ENCODE measurements at regions not wholly inside any gene's neighbourhood (a gene's known extent, or its start where the extent isn't known, plus 50 kb on each side); places are given as distances from the start of the nearest gene placed in this dataset.

DNA sequence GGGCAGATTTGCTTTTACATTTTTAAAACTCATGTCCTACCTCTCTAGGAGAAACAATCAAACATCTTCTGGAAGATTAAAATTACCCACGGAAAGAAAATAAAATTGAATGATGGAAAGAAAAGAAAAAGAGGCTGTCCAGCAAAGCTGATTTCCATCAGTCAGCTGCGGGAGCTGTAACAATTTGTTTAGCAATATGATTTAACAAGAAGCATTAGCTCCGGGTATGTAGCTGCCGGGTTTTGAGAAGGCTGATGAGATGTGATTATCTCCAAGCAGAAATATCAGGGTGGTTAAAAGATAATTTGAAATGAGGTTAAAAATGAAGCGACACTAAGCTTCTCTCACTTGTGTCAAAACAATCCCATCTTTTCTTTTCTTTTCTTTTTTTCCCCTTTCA lies 608.9 kb upstream of the SALL1 start:
- ChIA-PET CTCF (no interaction called here), POLR2A (no interaction called here), RAD21 (ENCODE audit: low non-redundant PET in 1 of 2, low total read pairs in 2 of 2, uncharacterized antibody in 2 of 2, unreplicated experiment in 2 of 2) (interaction anchor here in 1 of 2 experiments (0.7 kb wide), 1 partner anchor 1198 kb away, joined by 4 read pairs; no protein-coding TSS in a partner anchor)
- DNase-seq (ENCODE audit: low read depth, low spot score) (no peak), ATAC-seq (no peak)
- no peak overlapping the region for H3K4me2 ChIP-seq (ENCODE audit: low read length)
- no peaks in the 10 kb centered on the region for H3K9me2 ChIP-seq (ENCODE audit: insufficient read depth)
- H3K36me3 ChIP-seq (ENCODE audit: control insufficient read depth in 1 of 2, insufficient read depth in 2 of 2, low read length in 2 of 2): no peaks in the 10 kb centered on the region
- no peaks in the 10 kb centered on the region for H3K4me1 ChIP-seq (ENCODE audit: control insufficient read depth in 1 of 2, insufficient read depth in 2 of 2, low read length in 2 of 2)
- BruUV-seq (replicated peaks): no TSS peak
- no peak overlapping the region for H3K4me3 ChIP-seq (replicated peaks in 1 of 2; ENCODE audit: low read depth in 1 of 2, low read length in 2 of 2)
- no peak overlapping the region for H3K9ac ChIP-seq (ENCODE audit: low read length)
- peaks cover 3 to 5% of the 10 kb centered on the region in 2 experiments; a peak in 2 of 4 replicates for H3K9me3 ChIP-seq (ENCODE audit: control insufficient read depth in 1 of 2, insufficient read depth in 1 of 2, low read depth in 1 of 2, low read length in 2 of 2)
- no peaks in the 10 kb centered on the region for H4K20me1 ChIP-seq (ENCODE audit: insufficient read depth)
- H3K79me2 ChIP-seq (ENCODE audit: insufficient read depth, low read length): no peaks in the 10 kb centered on the region
- H3K27me3 ChIP-seq (ENCODE audit: insufficient read depth, low read length): no peaks in the 10 kb centered on the region
- H3K27ac ChIP-seq (ENCODE audit: low read depth, low read length): no peak overlapping the region
- intact Hi-C loops (cut with micrococcal nuclease): no loop called here
- no peak overlapping the region for H2AFZ ChIP-seq (ENCODE audit: low read depth, low read length, poor library complexity, severe bottlenecking)
- TF ChIP-seq EGR1 (IDR thresholded peaks at IDR 0.05; ENCODE audit: low read depth) (no peak), EZH2phosphoT487 (IDR thresholded peaks at IDR 0.05; ENCODE audit: borderline replicate concordance) (no peak), SP1 (IDR thresholded peaks at IDR 0.05; ENCODE audit: low read depth) (no peak), ZNF274 (IDR thresholded peaks at IDR 0.05; ENCODE audit: low read depth, low read length) (no peak), CBX3 (IDR thresholded peaks at IDR 0.05; ENCODE audit: low read depth) (no peak), YY1 (IDR thresholded peaks at IDR 0.05; ENCODE audit: extremely low read depth, insufficient replicate concordance, low read depth, low read length) (no peak)
- TF ChIP-seq, protein P1, sequence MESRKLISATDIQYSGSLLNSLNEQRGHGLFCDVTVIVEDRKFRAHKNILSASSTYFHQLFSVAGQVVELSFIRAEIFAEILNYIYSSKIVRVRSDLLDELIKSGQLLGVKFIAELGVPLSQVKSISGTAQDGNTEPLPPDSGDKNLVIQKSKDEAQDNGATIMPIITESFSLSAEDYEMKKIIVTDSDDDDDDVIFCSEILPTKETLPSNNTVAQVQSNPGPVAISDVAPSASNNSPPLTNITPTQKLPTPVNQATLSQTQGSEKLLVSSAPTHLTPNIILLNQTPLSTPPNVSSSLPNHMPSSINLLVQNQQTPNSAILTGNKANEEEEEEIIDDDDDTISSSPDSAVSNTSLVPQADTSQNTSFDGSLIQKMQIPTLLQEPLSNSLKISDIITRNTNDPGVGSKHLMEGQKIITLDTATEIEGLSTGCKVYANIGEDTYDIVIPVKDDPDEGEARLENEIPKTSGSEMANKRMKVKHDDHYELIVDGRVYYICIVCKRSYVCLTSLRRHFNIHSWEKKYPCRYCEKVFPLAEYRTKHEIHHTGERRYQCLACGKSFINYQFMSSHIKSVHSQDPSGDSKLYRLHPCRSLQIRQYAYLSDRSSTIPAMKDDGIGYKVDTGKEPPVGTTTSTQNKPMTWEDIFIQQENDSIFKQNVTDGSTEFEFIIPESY (IDR thresholded peaks at IDR 0.05; ENCODE audit: extremely low read depth, insufficient replicate concordance, low read length): no peak

- TF ChIP-seq CEBPB (IDR thresholded peaks at IDR 0.05; ENCODE audit: low read depth) (no peak), YY1 (IDR thresholded peaks at IDR 0.05; ENCODE audit: extremely low read depth, insufficient replicate concordance, low read depth, low read length) (no peak), MAX (IDR thresholded peaks at IDR 0.05) (no peak), SIN3A (IDR thresholded peaks at IDR 0.05; ENCODE audit: low read depth) (no peak), POLR2A (IDR thresholded peaks at IDR 0.05; ENCODE audit: borderline replicate concordance, extremely low read depth, insufficient read depth, insufficient read length) (no peak), RAD21 (IDR thresholded peaks at IDR 0.05; ENCODE audit: low read depth) (no peak), CBX3 (IDR thresholded peaks at IDR 0.05; ENCODE audit: low read depth) (no peak), SP1 (IDR thresholded peaks at IDR 0.05; ENCODE audit: low read depth) (no peak)
- Histone ChIP-seq H3K4me3 (replicated peaks in 1 of 2; ENCODE audit: low read depth in 1 of 2, low read length in 2 of 2) (no peak overlapping the region), H3K9me3 (ENCODE audit: control insufficient read depth in 1 of 2, insufficient read depth in 1 of 2, low read depth in 1 of 2, low read length in 2 of 2) (peaks cover 5% of the 10 kb centered on the region in 2 experiments; a peak in 2 of 4 replicates), H3K4me1 (ENCODE audit: control insufficient read depth in 1 of 2, insufficient read depth in 2 of 2, low read length in 2 of 2) (no peaks in the 10 kb centered on the region), H3K27me3 (ENCODE audit: insufficient read depth, low read length) (no peaks in the 10 kb centered on the region), H3K4me2 (ENCODE audit: low read length) (no peak overlapping the region), H3K36me3 (ENCODE audit: control insufficient read depth in 1 of 2, insufficient read depth in 2 of 2, low read length in 2 of 2) (no peaks in the 10 kb centered on the region), H3K9me2 (ENCODE audit: insufficient read depth) (no peaks in the 10 kb centered on the region), H4K20me1 (ENCODE audit: insufficient read depth) (no peaks in the 10 kb centered on the region), H2AFZ (ENCODE audit: low read depth, low read length, poor library complexity, severe bottlenecking) (no peak overlapping the region), H3K9ac (ENCODE audit: low read length) (no peak overlapping the region), H3K27ac (ENCODE audit: low read depth, low read length) (no peak overlapping the region), H3K79me2 (ENCODE audit: insufficient read depth, low read length) (no peaks in the 10 kb centered on the region)
- CTCF ChIA-PET: no interaction called here
- POLR2A ChIA-PET: no interaction called here
- no peak for DNase-seq (ENCODE audit: low read depth, low spot score)
- BruUV-seq (replicated peaks): no TSS peak
- RAD21 ChIA-PET (ENCODE audit: low non-redundant PET in 1 of 2, low total read pairs in 2 of 2, uncharacterized antibody in 2 of 2, unreplicated experiment in 2 of 2): no interaction called here
- intact Hi-C loops (cut with micrococcal nuclease): no loop called here
- ATAC-seq: no peak
These were observed 608.3 kb upstream of the SALL1 start for GRCh38 chr16:51759329-51759728.
